Activated B cell treated with CpG ODN at 0.5 μM for 24 hours (primary cell): ENCODE measurements at regions not wholly inside any gene's neighbourhood (a gene's known extent, or its start where the extent isn't known, plus 50 kb on each side); places are given as distances from the start of the nearest gene placed in this dataset.
"Not testable (repeated sequence)": the region's sequence is repeated elsewhere in the genome, so short reads cannot be mapped to it uniquely, and the experiment has no call there.

Experiments
- ATAC-seq: fragments of 200-7000 bp; cut with Tn5 transposase; one replicate; pipeline ENCODE4 v1.10.0; 2021; ENCODE audit warnings: low read depth, mild to moderate bottlenecking, moderate library complexity
- CTCF ChIA-PET: fragments of 350-600 bp; sonication (Branson Sonifier 250); formaldehyde crosslinking; loops from one replicate; lab custom pipeline; 2021; ENCODE audit warnings: antibody characterized with exemption; lab: Charles Lee
- POLR2A ChIA-PET: fragments of 350-600 bp; sonication (Branson Sonifier 250); formaldehyde crosslinking; loops from one replicate; lab custom pipeline; 2021; ENCODE audit warnings: antibody characterized with exemption; lab: Charles Lee
- DNase-seq: peaks from one replicate; pipeline ENCODE4 v3.0.0; 2022
- H3K27ac Mint-ChIP-seq: one replicate; pipeline ENCODE4 v1.8.0; 2020; ENCODE audit warnings: mixed read lengths
- H3K27me3 Mint-ChIP-seq: one replicate; pipeline ENCODE4 v1.8.0; 2021; ENCODE audit warnings: mixed read lengths
- H3K36me3 Mint-ChIP-seq: one replicate; pipeline ENCODE4 v1.8.0; 2021; ENCODE audit warnings: low read depth, mixed read lengths
- H3K4me1 Mint-ChIP-seq: one replicate; pipeline ENCODE4 v1.8.0; 2021; ENCODE audit warnings: mixed read lengths
- H3K4me3 Mint-ChIP-seq: one replicate; pipeline ENCODE4 v1.8.0; 2020; ENCODE audit warnings: mild to moderate bottlenecking, mixed read lengths
- H3K9me3 Mint-ChIP-seq: one replicate; pipeline ENCODE4 v1.8.0; 2020; ENCODE audit warnings: mixed read lengths
- intact Hi-C: fragments of 100-400 bp; cut with micrococcal nuclease; formaldehyde crosslinking; loops from one replicate; pipeline ENCODE4 v1.15.1; 2024
- TF ChIP-seq, protein P1 (sequence below): fragments of 200-600 bp; IDR thresholded peaks from one replicate; pipeline ENCODE4 v1.8.0; 2022; ENCODE audit warnings: antibody characterized with exemption, mild to moderate bottlenecking

DNA sequence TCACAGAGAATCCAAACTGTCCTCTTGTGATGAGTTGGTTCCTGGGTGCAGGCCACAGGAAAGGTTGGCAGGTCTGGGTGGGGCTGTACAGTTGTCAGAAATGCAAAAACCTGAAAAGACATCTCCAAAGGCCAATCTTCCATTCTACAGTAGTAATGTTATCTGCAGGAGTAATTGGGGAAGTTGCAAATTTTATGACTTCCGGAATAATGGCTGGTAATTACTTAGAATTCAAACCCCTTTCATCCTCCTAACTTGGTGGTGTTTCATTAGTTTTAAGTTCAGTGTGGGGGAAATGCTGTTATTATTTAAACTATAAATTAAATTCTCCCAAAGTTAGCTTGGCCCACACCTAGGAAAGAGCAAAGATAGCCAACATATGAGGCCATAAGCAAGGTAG, 64.7 kb upstream of the FAT3 start:
- H3K4me1 Mint-ChIP-seq: no peaks in the 10 kb centered on the region
- intact Hi-C loops: no loop called here
- DNase-seq (no peak), ATAC-seq (no peak)
- CTCF ChIA-PET: no interaction called here
- no peaks in the 10 kb centered on the region for H3K36me3 Mint-ChIP-seq
- TF ChIP-seq, protein P1, sequence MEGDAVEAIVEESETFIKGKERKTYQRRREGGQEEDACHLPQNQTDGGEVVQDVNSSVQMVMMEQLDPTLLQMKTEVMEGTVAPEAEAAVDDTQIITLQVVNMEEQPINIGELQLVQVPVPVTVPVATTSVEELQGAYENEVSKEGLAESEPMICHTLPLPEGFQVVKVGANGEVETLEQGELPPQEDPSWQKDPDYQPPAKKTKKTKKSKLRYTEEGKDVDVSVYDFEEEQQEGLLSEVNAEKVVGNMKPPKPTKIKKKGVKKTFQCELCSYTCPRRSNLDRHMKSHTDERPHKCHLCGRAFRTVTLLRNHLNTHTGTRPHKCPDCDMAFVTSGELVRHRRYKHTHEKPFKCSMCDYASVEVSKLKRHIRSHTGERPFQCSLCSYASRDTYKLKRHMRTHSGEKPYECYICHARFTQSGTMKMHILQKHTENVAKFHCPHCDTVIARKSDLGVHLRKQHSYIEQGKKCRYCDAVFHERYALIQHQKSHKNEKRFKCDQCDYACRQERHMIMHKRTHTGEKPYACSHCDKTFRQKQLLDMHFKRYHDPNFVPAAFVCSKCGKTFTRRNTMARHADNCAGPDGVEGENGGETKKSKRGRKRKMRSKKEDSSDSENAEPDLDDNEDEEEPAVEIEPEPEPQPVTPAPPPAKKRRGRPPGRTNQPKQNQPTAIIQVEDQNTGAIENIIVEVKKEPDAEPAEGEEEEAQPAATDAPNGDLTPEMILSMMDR: no peak
- H3K4me3 Mint-ChIP-seq: no peak overlapping the region
- POLR2A ChIA-PET: no interaction called here
- no peak overlapping the region for H3K27ac Mint-ChIP-seq
- H3K27me3 Mint-ChIP-seq: no peaks in the 10 kb centered on the region
- H3K9me3 Mint-ChIP-seq: no peaks in the 10 kb centered on the region

DNA sequence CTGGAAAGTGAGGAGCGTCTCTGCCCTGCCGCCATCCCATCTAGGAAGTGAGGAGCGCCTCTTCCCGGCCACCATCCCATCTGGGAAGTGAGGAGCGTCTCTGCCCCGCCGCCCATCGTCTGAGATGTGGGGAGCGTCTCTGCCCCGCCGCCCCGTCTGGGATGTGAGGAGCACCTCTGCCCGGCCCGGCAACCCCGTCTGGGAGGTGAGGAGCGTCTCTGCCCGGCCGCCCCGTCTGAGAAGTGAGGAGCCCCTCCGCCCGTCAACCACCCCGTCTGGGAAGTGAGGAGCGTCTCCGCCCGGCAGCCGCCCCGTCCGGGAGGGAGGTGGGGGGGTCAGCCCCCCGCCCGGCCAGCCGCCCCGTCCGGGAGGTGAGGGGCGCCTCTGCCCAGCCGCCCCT, 67.2 kb upstream of the FAT3 start:
- DNase-seq, H3K27me3 Mint-ChIP-seq, H3K4me3 Mint-ChIP-seq, ATAC-seq, H3K27ac Mint-ChIP-seq, intact Hi-C loops, H3K9me3 Mint-ChIP-seq, H3K4me1 Mint-ChIP-seq, POLR2A ChIA-PET, H3K36me3 Mint-ChIP-seq, CTCF ChIA-PET: not testable (repeated sequence)

DNA sequence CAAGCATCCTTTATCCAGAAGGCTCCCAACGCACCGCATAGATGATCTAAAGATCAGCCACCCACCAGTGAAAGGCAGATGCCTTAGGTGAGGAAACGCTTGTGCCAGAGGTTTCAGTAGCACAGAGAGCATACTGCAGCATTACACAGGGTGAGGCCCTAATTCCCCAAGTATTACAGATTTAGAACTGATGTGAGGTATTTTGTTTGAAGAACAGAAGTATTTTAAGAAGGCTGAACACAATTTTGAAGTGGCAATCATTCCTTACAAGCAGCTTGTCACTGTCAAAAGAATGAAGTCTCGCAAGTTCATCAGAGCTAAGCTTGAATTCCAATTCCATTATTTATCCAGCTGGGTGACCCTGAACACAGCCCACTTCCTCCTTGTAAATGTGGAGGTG, 70.0 kb upstream of the FAT3 start:
- intact Hi-C loops: no loop called here
- peaks cover 3% of the 10 kb centered on the region for H3K9me3 Mint-ChIP-seq

DNA sequence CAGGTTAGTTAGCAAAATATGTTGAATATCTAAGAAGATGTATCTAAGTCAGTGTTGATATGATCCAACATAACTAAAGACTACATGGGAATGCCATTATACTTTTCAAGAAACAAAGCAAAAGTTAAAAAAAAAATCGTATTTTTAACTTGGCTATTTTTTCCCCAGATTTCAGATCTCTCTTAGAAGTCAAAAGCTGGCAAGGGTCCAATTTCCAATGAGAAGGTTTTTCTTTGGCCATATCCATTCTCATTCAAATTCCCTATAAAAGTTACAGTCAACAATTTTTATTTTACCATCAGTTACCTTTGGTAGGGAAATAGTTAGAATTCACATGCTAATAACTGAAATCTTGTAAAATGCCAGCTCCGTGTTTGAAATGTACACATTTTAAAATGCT, 70.5 kb upstream of the FAT3 start:
- Mint-ChIP-seq H3K9me3 (peaks cover 3% of the 10 kb centered on the region), H3K27ac (no peak overlapping the region), H3K36me3 (no peaks in the 10 kb centered on the region), H3K4me3 (no peak overlapping the region), H3K4me1 (no peaks in the 10 kb centered on the region), H3K27me3 (no peaks in the 10 kb centered on the region)
- TF ChIP-seq, protein P1: no peak
- POLR2A ChIA-PET: no interaction called here
- DNase-seq: no peak
- intact Hi-C loops: no loop called here
- CTCF ChIA-PET: no interaction called here
- ATAC-seq: no peak

More for the DNA sequence above, 70.0 kb upstream of the FAT3 start:
- Mint-ChIP-seq H3K36me3 (no peaks in the 10 kb centered on the region), H3K27me3 (no peaks in the 10 kb centered on the region), H3K4me3 (no peak overlapping the region), H3K4me1 (no peaks in the 10 kb centered on the region), H3K27ac (no peak overlapping the region)
- TF ChIP-seq, protein P1: no peak
- ChIA-PET CTCF (no interaction called here), POLR2A (no interaction called here)
- ATAC-seq (no peak), DNase-seq (no peak)

DNA sequence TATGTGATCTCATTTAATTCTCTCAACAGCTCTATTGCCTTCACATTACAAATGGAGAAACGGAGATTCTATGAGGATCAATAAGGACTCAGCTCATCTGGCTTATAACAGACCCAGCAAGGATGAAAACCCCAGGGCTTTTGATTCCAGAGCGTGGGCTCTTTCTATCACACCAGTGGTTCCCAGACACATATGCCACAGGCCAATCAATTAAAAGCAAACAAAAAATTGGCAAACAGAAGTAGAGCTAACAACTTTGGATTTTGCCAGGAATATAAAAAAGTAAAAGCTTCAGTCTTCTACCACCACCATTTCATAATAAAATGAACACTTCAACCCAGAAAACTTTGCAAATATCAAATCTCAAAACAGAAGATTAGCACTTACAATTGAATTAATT, 71.1 kb upstream of the FAT3 start:
- ChIA-PET CTCF (no interaction called here), POLR2A (no interaction called here)
- ATAC-seq (no peak), DNase-seq (no peak)
- H3K27me3 Mint-ChIP-seq: no peaks in the 10 kb centered on the region
- intact Hi-C loops: no loop called here
- H3K4me3 Mint-ChIP-seq: no peak overlapping the region
- TF ChIP-seq, protein P1: no peak
- H3K9me3 Mint-ChIP-seq: peaks cover 3% of the 10 kb centered on the region
- no peaks in the 10 kb centered on the region for H3K4me1 Mint-ChIP-seq
- H3K27ac Mint-ChIP-seq: no peak overlapping the region
- H3K36me3 Mint-ChIP-seq: no peaks in the 10 kb centered on the region

DNA sequence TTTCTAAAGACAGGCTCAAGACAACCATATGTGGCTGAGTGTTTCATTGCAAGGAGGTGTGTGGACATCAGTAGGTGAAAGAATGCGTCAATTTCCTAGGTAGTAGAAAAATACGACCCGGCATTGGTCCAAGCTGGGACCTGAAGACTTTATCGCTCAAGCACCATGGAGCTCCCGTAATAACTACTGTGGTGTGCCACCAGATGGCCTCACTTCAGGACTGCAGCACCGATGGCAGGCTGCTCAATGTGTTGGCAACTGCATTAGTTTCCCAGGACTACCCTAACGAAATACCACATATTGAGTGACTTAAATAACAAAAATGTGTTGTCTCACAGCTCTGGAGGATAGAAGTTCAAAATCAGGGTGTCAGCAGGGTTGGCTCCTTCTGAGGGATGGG, 72.4 kb upstream of the FAT3 start:
- Mint-ChIP-seq H3K4me1 (no peaks in the 10 kb centered on the region), H3K27ac (no peak overlapping the region), H3K4me3 (no peak overlapping the region), H3K27me3 (no peaks in the 10 kb centered on the region), H3K9me3 (peaks cover 3% of the 10 kb centered on the region), H3K36me3 (no peaks in the 10 kb centered on the region)
- DNase-seq (no peak), ATAC-seq (no peak)
- CTCF ChIA-PET: no interaction called here
- TF ChIP-seq, protein P1: no peak
- POLR2A ChIA-PET: no interaction called here
- intact Hi-C loops: no loop called here
